ENCODE measurements at regions not wholly inside any gene's neighbourhood (a gene's known extent, or its start where the extent isn't known, plus 50 kb on each side); places are given as distances from the start of the nearest gene placed in this dataset.

- TF ChIP-seq EZH2 (IDR thresholded peaks at IDR 0.05; ENCODE audit: borderline replicate concordance, insufficient read depth, low read length, poor library complexity, severe bottlenecking) (no peak), MXI1 (conservative IDR thresholded peaks at IDR 0.05; ENCODE audit: poor library complexity, severe bottlenecking) (no peak)
- Histone ChIP-seq H2AFZ (ENCODE audit: low read depth, low read length) (no peak overlapping the region), H3K9me2 (ENCODE audit: insufficient read depth, low read length) (no peaks in the 10 kb centered on the region)
Measured at GRCh38 chr12:127899971-127900370, 367.0 kb upstream of the TMEM132C start.

GRCh38 chr12:127900386-127900785 lies 366.6 kb upstream of the TMEM132C start:
- H3K9me2 ChIP-seq (ENCODE audit: insufficient read depth, low read length), result no peaks in the 10 kb centered on the region
- H3K27ac ChIP-seq (ENCODE audit: low read length), result peak overlapping the region; percentile 25
- H3K27me3 ChIP-seq (ENCODE audit: insufficient read depth, low read depth, low read length), result no peaks in the 10 kb centered on the region
- H4K20me1 ChIP-seq (ENCODE audit: insufficient read depth), result no peaks in the 10 kb centered on the region
- H3K36me3 ChIP-seq (ENCODE audit: insufficient read depth, low read length), result no peaks in the 10 kb centered on the region
- no peak overlapping the region for H2AFZ ChIP-seq (ENCODE audit: low read depth, low read length)
- no peaks in the 10 kb centered on the region for H3F3A ChIP-seq (ENCODE audit: insufficient read depth, low read length, poor library complexity, severe bottlenecking)
- no peaks in the 10 kb centered on the region for H3K79me2 ChIP-seq (replicated peaks; ENCODE audit: insufficient read depth, low read length)
- no peak overlapping the region for H3K9ac ChIP-seq (ENCODE audit: low read length)
- no peaks in the 10 kb centered on the region for H3K9me3 ChIP-seq (ENCODE audit: low read length)
- TF ChIP-seq EZH2 (IDR thresholded peaks at IDR 0.05; ENCODE audit: borderline replicate concordance, insufficient read depth, low read length, poor library complexity, severe bottlenecking) (no peak), MXI1 (conservative IDR thresholded peaks at IDR 0.05; ENCODE audit: poor library complexity, severe bottlenecking) (no peak), RAD21 (conservative IDR thresholded peaks at IDR 0.05) (no peak), POLR2AphosphoS5 (IDR thresholded peaks at IDR 0.05) (no peak), TAF1 (IDR thresholded peaks at IDR 0.05; ENCODE audit: low read depth) (no peak), REST (IDR thresholded peaks at IDR 0.05; ENCODE audit: borderline replicate concordance) (no peak), SMC3 (conservative IDR thresholded peaks at IDR 0.05; ENCODE audit: poor library complexity) (no peak)
- TF ChIP-seq, protein P1, sequence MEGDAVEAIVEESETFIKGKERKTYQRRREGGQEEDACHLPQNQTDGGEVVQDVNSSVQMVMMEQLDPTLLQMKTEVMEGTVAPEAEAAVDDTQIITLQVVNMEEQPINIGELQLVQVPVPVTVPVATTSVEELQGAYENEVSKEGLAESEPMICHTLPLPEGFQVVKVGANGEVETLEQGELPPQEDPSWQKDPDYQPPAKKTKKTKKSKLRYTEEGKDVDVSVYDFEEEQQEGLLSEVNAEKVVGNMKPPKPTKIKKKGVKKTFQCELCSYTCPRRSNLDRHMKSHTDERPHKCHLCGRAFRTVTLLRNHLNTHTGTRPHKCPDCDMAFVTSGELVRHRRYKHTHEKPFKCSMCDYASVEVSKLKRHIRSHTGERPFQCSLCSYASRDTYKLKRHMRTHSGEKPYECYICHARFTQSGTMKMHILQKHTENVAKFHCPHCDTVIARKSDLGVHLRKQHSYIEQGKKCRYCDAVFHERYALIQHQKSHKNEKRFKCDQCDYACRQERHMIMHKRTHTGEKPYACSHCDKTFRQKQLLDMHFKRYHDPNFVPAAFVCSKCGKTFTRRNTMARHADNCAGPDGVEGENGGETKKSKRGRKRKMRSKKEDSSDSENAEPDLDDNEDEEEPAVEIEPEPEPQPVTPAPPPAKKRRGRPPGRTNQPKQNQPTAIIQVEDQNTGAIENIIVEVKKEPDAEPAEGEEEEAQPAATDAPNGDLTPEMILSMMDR (IDR thresholded peaks at IDR 0.05; ENCODE audit: poor library complexity, severe bottlenecking), result no peak
- no peak overlapping the region for H3K4me3 ChIP-seq (ENCODE audit: low read length)
- H3K4me2 ChIP-seq (ENCODE audit: low read length), result no peak overlapping the region

More at GRCh38 chr12:127899971-127900370, 367.0 kb upstream of the TMEM132C start:
- Histone ChIP-seq H3K9me3 (ENCODE audit: low read length) (no peaks in the 10 kb centered on the region), H3K9ac (ENCODE audit: low read length) (no peak overlapping the region), H4K20me1 (ENCODE audit: insufficient read depth) (no peaks in the 10 kb centered on the region), H3F3A (ENCODE audit: insufficient read depth, low read length, poor library complexity, severe bottlenecking) (no peaks in the 10 kb centered on the region), H3K36me3 (ENCODE audit: insufficient read depth, low read length) (no peaks in the 10 kb centered on the region), H3K4me2 (ENCODE audit: low read length) (no peak overlapping the region), H3K27me3 (ENCODE audit: insufficient read depth, low read depth, low read length) (no peaks in the 10 kb centered on the region), H3K4me3 (ENCODE audit: low read length) (no peak overlapping the region), H3K79me2 (replicated peaks; ENCODE audit: insufficient read depth, low read length) (no peaks in the 10 kb centered on the region), H3K27ac (ENCODE audit: low read length) (no peak overlapping the region)

DNA sequence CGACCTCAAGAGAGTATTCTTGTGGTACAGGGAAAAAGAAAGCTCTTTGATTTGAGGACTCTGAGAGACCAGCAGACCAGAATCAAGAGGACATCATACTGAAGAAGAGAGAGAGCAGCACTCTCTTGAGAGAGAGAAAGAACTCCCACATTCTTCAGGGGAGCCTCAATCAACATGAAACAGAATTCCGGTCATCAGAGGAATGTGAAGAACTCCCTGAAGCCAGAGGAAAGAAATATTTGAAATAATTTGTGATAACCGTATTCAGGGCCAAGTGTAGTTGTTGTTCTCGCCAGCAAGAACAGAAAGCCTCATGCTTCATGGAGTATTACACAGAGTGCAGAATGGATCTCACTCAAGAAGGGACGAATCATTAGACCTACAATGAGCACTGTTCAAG lies 363.8 kb upstream of the TMEM132C start:
- H3K36me3 ChIP-seq (ENCODE audit: insufficient read depth, low read length), result no peaks in the 10 kb centered on the region
- H3K27ac ChIP-seq (ENCODE audit: low read length), result no peak overlapping the region
- no peak overlapping the region for H2AFZ ChIP-seq (ENCODE audit: low read depth, low read length)
- H3K4me3 ChIP-seq (ENCODE audit: low read length), result no peak overlapping the region
- H4K20me1 ChIP-seq (ENCODE audit: insufficient read depth), result no peaks in the 10 kb centered on the region
- no peak overlapping the region for H3K9ac ChIP-seq (ENCODE audit: low read length)
- H3K27me3 ChIP-seq (ENCODE audit: insufficient read depth, low read depth, low read length), result no peaks in the 10 kb centered on the region
- no peak overlapping the region for H3K4me2 ChIP-seq (ENCODE audit: low read length)
- TF ChIP-seq, protein P1 (IDR thresholded peaks at IDR 0.05; ENCODE audit: poor library complexity, severe bottlenecking), result no peak
- TF ChIP-seq EZH2 (IDR thresholded peaks at IDR 0.05; ENCODE audit: borderline replicate concordance, insufficient read depth, low read length, poor library complexity, severe bottlenecking) (no peak), RAD21 (conservative IDR thresholded peaks at IDR 0.05) (no peak), POLR2AphosphoS5 (IDR thresholded peaks at IDR 0.05) (no peak), REST (IDR thresholded peaks at IDR 0.05; ENCODE audit: borderline replicate concordance) (no peak), SMC3 (conservative IDR thresholded peaks at IDR 0.05; ENCODE audit: poor library complexity) (no peak), MXI1 (conservative IDR thresholded peaks at IDR 0.05; ENCODE audit: poor library complexity, severe bottlenecking) (no peak), EP300 (conservative IDR thresholded peaks at IDR 0.05; ENCODE audit: poor library complexity, severe bottlenecking) (no peak), TAF1 (IDR thresholded peaks at IDR 0.05; ENCODE audit: low read depth) (no peak)
- no peaks in the 10 kb centered on the region for H3K9me3 ChIP-seq (ENCODE audit: low read length)
- H3K79me2 ChIP-seq (replicated peaks; ENCODE audit: insufficient read depth, low read length), result no peaks in the 10 kb centered on the region
- no peaks in the 10 kb centered on the region for H3F3A ChIP-seq (ENCODE audit: insufficient read depth, low read length, poor library complexity, severe bottlenecking)
- no peaks in the 10 kb centered on the region for H3K9me2 ChIP-seq (ENCODE audit: insufficient read depth, low read length)
